ENCODE measurements at regions not wholly inside any gene's neighbourhood (a gene's known extent, or its start where the extent isn't known, plus 50 kb on each side); places are given as distances from the start of the nearest gene placed in this dataset.

DNA sequence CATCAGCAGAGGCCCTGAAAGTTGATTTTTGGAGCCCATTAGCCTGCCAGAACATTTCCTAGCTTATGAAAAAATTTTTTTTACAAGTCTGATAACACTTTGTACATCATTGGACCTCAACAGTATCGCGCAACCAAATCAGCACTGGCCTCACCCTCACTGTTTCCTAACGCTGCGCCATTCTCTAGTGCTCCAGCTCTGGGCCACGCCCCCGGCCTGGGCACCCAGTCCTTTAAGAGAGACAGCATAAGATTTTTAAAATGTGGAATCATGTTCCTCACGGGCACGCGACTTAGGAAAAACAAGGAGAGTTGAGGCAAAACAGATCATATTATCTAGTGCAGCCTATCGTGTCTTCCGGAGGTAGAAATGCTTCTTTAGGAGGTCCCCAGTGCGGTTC, 114.5 kb downstream of the BOD1 start:
- TF ChIP-seq POLR2A (IDR thresholded peaks at IDR 0.05): no peak
- TF ChIP-seq, protein P1, sequence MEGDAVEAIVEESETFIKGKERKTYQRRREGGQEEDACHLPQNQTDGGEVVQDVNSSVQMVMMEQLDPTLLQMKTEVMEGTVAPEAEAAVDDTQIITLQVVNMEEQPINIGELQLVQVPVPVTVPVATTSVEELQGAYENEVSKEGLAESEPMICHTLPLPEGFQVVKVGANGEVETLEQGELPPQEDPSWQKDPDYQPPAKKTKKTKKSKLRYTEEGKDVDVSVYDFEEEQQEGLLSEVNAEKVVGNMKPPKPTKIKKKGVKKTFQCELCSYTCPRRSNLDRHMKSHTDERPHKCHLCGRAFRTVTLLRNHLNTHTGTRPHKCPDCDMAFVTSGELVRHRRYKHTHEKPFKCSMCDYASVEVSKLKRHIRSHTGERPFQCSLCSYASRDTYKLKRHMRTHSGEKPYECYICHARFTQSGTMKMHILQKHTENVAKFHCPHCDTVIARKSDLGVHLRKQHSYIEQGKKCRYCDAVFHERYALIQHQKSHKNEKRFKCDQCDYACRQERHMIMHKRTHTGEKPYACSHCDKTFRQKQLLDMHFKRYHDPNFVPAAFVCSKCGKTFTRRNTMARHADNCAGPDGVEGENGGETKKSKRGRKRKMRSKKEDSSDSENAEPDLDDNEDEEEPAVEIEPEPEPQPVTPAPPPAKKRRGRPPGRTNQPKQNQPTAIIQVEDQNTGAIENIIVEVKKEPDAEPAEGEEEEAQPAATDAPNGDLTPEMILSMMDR (IDR thresholded peaks at IDR 0.05): no peak

Data from adrenal gland (tissue), 5 donors.